ENCODE measurements at regions not wholly inside any gene's neighbourhood (a gene's known extent, or its start where the extent isn't known, plus 50 kb on each side); places are given as distances from the start of the nearest gene placed in this dataset.

DNA sequence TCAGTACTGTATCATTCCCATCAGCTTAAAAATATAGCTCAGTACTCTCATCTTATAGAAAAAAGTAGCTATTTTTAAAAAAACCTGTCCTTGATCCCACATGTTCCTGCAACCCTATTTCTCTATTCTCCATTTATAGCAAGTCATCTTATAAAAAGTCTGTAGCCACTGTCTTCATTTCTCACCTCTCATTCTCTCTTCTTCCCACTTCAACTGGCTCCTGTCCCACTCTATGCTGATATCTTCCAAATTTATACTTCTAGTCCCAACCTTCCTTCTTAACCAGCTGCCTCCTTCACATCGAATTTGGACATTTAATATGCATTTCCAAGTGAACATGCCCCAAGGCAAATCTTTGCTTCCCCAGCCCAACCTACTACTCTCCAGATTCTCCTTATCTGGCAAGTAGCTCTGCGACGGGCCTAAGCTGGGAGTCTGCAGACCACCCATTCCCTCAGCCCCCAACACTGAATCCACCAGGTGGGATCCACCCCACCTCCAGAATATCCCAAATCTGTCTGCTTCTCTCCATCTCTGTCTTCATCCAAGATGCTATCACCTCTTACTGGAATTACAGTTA lies 52.0 kb upstream of the TANC2 start:
- no peak for DNase-seq

DNA sequence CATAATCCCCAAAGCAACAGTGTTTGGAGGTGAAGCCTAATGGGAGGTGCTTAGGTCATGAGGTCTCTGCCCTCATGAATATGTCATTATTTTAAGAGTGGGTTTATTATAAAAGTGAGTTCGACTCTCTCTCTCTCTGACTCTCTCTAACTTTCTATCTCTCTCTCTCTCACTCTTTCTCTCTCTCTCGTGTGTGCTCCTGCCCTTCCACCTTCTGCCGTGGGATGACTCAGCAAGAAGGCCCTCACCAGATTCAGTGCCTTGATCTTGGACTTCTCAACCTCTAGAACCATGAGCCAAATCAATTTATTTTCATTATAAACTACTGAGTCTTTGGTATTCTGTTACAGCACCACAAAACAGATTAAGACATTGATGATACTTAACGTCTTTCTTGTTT lies 53.7 kb upstream of the TANC2 start:
- DNase-seq, result no peak

DNA sequence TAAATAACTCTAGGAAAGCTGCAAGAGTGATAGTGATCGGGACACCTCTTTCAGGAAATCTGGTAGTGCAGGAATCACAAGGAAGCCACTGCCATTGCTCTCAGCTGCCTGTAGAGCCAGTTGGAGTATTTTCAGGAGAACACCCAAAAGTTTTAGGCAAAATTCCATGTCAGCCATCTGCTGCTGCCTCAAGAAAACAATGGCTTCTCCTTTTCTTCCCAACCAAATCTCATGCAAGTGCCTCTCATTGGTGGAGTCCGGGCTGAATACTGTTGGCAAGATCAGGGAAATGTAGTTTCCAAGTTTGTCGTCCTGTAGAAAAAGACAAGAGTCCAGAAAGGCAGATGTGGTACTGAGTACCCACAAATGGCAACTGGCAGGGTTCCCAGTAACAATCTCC lies 54.9 kb upstream of the TANC2 start:
- peak; percentile 60 for DNase-seq

DNA sequence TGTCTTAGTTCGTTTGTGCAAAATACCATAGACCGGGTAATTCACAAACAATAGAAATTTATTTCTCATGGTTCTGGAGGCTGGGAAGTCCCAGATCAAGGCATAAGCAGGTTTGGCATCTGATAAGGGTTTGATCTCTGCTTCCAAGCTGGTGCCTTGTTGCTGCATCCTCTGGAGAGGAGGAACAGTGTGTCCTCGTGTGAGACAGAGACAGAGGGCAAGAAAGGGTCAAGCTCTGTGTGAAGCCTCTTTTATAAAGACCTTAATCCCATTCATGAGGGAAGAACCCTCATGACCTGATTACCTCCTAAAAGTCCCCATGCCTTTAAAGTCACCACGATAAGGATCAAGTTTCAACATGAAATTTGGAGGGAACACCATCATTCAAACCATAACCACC lies 55.8 kb upstream of the TANC2 start:
- no peak for DNase-seq

DNA sequence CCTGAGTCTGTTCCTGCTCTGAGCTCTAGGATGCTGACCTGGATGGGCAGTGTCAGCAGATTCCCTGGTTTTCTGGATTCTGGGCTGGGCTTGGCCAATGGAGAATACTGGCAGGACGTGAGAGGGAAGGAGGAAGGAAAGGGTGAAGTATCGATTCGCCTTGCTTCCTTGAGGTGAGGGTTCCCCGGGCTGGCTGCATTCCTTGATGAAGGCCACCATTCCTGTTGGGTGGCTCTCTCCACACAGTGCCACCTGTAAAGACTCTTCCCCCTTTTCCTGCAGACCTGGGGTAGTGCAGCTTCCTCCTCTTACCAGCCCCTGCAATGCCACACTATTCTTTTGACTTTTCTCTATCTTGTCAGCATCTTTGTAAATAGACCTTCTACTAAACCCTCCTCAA lies 58.1 kb upstream of the TANC2 start:
- DNase-seq, result no peak

DNA sequence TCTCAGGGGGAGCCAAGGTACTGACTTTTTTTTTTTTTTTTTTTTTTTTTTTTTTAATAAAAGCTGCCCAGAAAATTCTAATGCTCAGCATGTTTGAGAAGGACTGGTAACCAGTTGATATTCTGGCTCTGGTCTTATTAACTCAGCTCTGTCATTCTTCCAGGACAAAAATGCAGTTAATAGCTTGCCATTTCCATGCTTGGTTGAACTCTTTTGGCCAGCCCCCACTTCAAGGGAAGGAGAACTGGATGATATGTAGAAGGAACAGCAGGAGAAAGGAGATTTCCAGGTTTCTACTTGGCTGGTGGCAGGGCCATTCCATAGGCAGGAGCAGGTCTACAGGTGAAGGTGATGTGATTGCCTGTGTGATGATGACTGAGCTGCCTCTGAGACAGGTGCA lies 59.2 kb upstream of the TANC2 start:
- DNase-seq, result no peak

DNA sequence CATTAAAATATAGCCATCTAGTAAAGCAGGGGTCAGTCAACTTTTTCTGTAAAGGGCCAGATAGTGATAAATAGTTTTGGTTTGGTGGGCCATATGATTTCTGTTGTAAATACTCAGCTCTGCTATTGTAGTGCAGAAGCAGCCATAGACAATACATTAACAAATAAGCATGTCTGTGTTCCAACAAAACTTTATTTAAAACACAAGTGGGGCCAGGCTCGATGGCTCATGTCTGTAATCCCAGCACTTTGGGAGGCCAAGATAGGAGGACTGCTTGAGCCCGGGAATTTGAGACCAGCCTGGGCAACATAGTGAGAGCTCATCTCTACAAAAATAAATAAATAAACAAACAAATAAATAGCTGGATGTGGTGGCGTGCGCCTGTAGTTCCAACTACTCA lies 60.8 kb upstream of the TANC2 start:
- no peak for DNase-seq

DNA sequence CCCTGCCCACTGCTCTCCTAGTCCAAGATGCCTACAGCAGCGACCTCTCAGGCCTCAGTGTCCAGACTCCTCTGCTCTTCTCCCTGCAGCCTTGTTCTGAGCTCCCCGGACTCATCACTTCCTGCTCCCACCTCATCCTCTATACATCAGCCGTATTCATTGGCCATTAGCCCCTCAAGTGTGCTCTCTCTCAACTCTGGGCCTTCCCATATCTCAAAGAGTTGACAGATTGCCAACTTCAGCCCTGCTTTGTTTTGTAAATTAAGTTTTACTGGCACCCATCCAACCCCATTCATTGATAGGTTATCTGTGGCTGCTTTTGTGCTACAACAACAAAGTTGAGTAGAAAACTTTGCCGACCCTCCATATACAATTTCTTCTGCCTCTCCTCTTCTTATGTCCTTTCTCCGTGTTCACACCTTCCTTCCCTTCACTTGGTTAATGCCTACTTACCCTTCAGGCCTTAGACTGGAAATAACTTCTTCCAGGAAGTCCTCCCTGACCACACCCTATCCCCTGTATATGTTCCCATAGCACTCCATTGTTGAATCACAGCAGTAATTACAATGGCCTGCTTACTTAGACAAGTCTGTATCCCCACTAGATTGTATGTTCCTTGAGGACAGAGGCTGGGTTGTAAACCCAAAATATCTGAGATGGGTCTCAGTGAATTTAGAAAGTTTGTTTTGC lies 63.4 kb upstream of the TANC2 start:
- peak; percentile 59 for DNase-seq

DNA sequence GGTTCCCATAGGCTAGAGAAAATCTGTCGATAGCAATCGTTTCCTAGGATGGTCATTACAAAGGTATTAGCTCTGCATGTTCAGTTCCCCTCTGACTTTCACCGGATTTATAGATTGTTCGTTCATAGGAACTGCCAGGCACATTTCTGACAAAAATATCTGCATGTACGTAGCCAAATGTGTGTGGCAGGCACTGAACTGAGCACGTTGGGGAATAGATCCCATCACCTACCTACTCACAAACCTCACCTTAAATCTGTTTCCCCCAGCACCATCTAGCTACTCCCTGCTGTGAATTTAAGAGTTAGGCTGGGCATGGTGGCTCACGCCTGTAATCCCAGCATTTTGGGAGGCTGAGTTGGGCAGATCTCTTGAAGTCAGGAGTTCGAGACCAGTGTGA lies 64.5 kb upstream of the TANC2 start:
- no peak for DNase-seq

DNA sequence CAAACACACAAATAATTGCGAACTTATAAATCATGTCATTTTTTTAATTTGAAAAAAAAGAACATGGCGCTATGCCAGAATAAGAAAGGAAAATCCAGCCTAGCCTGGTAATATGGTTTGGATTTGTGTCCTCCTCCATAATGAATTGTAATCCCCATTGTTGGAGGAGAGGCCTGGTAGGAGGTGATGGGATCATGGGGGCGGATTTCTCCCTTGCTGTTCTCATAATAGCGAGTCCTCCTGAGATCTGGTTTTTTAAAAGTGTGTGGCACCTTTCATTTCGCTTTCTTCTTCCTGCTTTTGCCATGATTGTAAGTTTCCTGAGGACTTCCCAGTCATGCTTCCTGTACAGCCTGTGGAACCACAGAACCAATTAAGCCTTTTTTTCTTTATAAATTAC lies 65.9 kb upstream of the TANC2 start:
- no peak for DNase-seq

DNA sequence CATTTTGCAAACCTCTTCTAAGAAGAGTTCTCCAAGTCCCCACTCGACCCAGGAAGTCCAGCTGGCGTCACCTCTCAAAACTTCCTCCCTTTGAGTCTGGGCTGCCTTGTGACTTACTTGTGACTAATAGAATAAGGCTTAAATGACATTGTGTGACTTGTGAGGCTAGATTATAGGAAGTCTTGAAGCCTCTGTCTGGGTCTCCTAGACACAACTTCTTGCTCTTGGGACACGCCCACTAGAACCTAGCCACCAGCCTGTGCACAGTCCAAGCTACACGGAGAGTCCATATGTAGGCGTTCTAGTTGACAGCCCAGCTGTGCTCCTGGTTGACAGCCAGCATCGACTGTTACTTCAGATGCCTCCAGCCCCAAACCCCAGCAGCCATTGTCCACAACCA lies 66.7 kb upstream of the TANC2 start:
- no peak for DNase-seq

DNA sequence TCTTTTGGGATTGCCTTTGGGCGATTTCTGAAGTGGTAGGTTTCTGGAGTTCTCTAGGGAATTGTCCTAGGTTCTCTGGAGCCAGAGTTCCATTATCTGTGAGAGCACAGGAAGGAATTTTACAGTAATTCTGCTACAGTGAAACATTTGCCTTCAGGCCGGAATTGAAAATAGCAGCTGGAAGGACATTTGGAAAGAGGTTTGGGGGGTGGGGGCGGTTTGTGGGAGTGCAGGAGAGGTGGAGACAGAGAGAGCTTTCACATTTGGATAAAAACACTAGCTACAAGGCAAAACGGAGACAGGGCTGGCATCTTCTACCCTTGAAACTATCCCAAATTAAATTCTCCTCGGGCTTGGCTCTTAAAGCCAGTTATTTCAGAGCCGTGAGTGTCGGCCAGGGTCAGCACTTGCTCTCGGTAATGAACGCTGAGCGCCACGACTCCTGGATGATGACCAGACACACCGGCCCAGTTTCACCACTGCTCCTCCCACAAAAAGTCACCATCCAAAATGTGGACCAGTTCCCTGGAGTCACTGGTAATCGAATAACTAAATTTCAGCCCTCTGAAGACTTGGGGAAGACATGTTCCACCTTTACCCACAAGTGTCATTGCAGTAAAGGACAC lies 67.7 kb upstream of the TANC2 start:
- DNase-seq, result no peak

DNA sequence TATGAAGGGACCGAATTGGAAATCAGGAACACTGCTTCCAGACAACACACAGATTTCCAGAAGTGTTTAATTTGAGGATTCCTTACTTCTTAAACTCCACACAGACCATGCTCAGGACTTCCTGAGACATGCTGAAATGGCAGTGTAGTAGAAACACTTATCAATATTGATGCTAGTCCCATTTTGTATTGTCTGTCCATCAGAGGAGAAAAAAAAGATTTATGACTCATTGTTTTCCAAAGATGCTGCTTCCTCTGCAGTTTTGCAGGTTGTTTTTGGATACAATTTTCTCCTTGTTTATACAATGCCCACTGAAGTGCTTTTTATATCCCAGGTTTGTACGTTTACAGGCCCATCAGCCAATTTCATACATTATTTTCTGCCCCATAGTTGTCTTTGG lies 68.3 kb upstream of the TANC2 start:
- no peak for DNase-seq

DNA sequence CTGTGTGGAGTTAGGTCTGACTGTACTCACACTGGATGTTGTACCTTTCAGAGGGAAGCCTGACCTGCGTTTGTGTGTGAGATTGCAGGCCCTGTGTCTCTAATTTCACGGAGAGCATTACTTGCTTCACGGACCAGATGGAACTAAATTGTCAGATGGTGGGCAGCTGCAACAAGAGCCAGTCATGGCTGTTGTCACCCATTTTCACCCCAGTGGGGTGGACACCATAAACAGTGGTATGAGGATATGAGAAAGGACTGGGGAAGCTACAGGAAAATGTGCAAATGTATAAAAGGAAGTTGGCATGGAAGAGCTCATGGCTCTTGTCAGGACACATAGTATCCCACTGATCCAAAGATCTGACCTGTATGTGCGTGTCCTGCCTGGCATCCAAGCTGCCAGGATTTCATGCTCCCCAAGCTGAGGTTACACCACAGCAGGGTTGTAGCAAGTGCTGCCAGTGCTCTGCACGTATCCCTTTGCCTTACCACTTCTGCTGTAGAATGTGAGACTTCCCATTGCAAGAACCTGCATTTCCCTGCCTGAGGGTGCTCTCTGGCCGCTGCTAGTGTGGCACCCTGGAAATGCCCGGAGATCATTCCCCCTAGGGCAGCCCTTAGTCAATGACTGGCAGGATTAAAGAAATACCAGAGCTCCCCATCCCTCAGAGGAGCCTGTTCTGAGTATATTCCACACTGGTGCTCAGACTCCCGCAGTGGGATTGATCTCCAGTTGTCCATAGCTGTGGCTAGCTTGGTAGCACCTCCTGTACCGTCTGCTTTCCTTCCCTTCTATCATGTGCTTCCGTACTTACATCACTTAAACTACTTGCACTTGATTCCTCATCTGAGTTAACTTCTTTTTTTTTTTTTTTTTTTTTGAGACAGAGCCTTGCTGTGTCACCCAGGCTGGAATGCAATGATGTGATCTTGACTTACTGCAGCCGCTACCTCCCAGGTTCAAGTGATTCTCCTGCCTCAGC lies 70.4 kb upstream of the TANC2 start:
- DNase-seq, result no peak

DNA sequence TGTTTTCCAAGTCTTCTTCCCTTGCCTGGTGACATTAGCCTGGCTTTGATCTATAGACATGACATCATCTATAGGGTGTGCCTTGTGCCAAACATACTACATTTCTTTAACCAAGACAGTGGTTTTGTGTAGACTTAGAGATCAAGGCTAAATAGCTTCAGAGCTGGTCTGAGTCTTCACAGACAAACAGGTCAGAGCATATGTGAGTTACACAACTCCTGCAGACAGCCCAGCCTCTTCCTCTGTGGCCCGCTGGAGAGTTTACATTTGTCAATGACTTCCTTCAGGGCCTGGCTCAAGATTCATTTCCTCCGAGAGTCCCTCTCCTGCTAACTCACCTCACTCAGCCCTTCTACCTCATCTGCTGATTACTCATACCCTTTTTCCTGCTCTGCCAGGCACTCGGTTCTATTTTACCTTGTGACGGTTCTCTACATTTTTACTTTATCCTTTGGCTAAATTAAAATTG lies 73.1 kb upstream of the TANC2 start:
- DNase-seq, result no peak

DNA sequence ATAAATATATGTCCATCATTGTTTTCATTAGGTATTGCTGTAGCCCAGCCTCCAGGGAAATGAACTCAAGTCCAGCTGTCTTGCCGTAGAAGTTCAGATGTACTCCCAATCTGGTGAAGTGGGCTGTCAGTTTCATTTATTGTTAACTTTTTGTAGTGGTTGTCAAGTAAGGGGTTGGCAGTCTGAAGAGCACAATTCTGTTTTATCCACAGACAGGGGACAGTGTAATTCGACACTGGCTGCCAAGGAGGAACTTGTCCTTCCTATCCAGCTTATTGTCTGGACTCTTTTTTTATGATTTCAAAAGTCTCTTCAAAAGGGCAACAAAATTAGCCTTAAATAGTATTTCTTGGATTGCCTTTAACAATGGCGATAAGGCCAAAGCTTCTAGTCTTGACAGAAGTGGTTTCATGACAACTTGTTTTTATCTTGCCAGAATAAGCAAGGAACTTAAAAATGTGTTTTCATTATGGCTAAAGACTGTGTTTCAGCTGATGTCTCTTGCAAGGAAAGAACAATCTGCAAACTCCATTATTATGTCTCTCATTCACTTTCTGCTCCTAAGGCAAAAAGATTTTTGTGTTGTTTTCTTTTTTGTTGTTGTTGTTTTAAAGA lies 73.9 kb upstream of the TANC2 start:
- DNase-seq, result peak; percentile 51

DNA sequence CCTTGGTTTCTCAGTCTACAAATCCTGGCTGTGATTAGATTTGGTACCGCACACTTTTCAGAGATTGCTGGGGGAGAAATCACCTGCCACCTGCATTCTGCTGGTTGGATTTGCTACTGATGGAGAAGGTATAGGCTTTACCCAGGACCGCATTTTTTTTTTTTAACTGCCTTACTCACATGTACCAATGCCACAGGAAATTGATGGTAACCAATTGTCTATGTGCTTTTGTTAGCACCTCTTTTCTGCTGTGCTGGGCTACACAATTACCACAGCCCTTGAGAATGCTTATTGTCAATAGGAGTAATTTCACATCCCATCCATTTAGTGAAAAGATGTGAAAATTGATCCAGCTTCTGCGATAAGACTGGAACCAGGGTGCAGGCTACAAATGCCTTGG lies 74.4 kb upstream of the TANC2 start:
- DNase-seq, result no peak

DNA sequence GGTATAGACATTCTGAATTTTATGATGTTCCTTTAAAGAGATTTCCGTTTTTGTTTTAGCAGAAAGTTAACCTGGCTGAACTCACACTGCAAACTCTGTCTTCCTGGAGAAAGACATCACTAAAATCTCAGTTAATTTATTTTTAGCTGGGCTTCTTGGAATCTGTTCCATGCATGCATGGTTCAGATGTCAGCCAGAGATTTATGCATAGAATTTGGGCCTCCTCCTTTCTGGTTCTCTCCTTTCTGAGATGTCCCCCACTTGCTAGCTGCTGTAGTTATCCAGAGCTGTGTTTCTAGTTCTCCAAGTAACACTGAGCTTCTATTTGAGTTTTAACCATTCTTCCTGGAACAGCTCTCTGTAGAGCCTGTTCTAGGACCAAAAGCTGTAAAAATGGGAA lies 77.3 kb upstream of the TANC2 start:
- DNase-seq, result no peak

DNA sequence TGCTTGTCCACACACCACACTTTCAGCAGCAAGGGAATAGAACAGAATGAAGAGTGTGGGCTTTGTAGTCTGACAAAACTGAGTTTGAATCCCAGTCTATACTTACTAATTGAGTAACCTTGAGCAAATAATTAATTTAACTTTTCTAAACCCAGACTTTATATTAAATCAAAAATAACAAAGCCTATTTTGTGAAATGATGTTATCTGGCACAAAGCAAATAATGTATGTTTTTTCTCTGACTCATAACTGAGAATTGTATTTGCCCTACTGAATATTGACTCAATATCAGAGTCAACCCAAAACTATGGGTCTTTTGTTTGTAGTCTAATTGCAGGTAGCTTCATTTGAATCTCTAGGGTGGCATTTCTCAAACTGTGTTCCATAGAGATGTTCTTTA lies 77.9 kb upstream of the TANC2 start:
- no peak for DNase-seq

DNA sequence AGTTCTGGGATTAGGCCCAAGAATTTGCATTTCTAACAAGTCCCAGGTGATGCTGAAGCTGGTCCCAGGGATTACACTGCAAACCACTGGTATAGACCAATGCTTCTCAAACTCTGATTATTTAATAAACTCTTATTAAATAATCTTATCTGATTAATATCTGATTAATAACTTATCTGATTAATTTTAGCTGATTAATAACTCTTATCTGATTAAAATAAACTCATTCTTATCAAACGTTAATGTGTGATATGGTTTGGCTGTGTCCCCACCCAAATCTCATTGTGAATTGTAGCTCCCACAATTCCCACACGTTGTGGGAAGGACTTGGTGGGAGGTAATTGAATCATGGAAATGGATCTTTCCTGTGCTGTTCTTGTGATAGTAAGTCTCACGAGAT lies 78.6 kb upstream of the TANC2 start:
- DNase-seq, result no peak

DNA sequence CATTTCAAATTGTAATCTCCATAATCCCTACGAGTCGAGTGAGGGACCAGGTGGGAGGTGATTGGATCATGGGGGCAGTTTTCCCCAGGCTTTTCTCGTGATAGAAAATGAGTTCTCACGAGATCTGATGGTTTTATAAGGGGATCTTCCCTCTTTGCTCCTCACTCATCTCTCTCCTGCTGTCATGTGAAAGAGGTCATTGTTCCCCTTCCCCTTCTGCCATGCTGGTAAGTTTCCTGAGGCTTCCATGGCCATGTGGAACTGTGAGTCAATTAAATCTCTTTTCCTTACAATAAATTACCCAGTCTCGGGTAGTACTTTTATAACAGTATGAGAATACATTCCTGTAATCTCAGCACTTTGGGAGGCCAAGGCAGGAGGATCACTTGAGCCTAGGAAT lies 76.7 kb upstream of the MARCHF10 start:
- DNase-seq, result no peak

DNA sequence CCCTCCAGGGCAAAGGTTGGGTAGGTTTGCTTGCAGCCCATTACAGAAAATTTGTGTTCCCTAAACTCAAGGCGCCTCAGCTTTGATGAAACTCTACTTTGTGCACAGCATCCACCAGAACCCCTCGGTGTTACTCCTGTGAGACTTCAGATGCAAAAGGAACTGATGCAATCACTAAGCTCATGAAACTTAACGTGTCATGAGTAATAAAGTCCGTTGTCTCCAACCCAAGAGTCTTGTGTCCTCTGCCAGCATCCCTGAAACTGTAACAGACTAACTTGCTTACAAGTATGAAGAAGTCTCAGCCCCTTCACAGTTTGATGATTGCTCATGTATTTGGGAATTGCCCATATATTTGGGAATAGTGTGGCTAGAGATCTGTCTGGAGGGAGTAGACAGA lies 74.8 kb upstream of the MARCHF10 start:
- no peak for DNase-seq

DNA sequence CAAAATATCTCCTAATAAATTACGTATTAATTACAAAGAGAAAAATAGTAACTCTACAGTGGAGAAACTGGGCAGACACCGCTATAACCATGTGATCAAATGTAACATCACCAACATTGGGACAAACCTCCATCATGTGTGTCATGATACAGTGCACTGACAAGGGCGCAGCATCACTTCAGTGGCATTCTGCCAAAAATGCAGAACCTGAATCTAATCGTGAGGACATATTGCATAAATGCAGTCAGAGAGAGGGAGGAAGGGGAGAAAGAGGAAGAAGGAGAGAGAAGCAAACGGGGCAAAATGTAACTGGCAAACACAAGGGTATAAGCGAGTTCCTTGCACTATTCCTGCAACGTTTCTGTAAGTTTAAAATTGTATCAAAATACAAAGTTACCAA lies 74.2 kb upstream of the MARCHF10 start:
- DNase-seq, result no peak

All from NCI-H1105 treated with DMSO at 0.1 percent for 48 hours (cell line).